H1 (cell line): ENCODE measurements at regions not wholly inside any gene's neighbourhood (a gene's known extent, or its start where the extent isn't known, plus 50 kb on each side); places are given as distances from the start of the nearest gene placed in this dataset.
"Not testable (repeated sequence)": the region's sequence is repeated elsewhere in the genome, so short reads cannot be mapped to it uniquely, and the experiment has no call there.

Experiments
- CTCF ChIA-PET: fragments of 300-600 bp; sonication (Branson Sonifier 250); formaldehyde crosslinking; loops from one replicate; lab custom pipeline; 2021; ENCODE audit not compliant: partially characterized antibody; lab: Charles Lee
- POLR2A ChIA-PET: fragments of 300-600 bp; sonication (Branson Sonifier 250); formaldehyde crosslinking; loops from one replicate; lab custom pipeline; 2021; ENCODE audit warnings: inconsistent platforms; ENCODE audit not compliant: partially characterized antibody; lab: Charles Lee
- DNase-seq, 2 experiments: peaks; one replicate each; pipeline versions ENCODE4 v3.0.0 to v3.0.0-alpha.2; 2010 to 2022; ENCODE audit warnings: low spot score in 2 of 2, low read depth in 1 of 2, mixed read lengths in 1 of 2
- FAIRE-seq: peaks from 2 replicates; lab custom pipeline; 2011; peaks lifted over from hg19 to GRCh38; lab: Jason Lieb, UNC
- H2AFZ ChIP-seq: 2 replicates; pipeline ENCODE4 v1.8.1; 2012; ENCODE audit warnings: low read length, inconsistent platforms
- H2AK5ac ChIP-seq: 2 replicates; pipeline ENCODE4 v1.6.1; 2013; ENCODE audit warnings: low read depth, low read length
- H2BK120ac ChIP-seq: replicated peaks from 2 replicates; pipeline ENCODE3; 2013; ENCODE audit warnings: low read depth, low read length, inconsistent platforms
- H2BK12ac ChIP-seq: 2 replicates; pipeline ENCODE4 v1.6.1; 2013; ENCODE audit warnings: low read depth, low read length
- H2BK15ac ChIP-seq: 2 replicates; pipeline ENCODE4 v1.6.1; 2013; ENCODE audit warnings: low read length
- H2BK20ac ChIP-seq: 2 replicates; pipeline ENCODE4 v1.6.1; 2013; ENCODE audit warnings: low read length
- H2BK5ac ChIP-seq: 2 replicates; pipeline ENCODE4 v1.6.1; 2013; ENCODE audit warnings: low read depth, low read length
- H3K14ac ChIP-seq: 2 replicates; pipeline ENCODE4 v1.6.1; 2013; ENCODE audit warnings: inconsistent platforms; ENCODE audit not compliant: insufficient read length
- H3K18ac ChIP-seq: 2 replicates; pipeline ENCODE4 v1.6.1; 2013; ENCODE audit warnings: low read length; ENCODE audit errors: extremely low read depth
- H3K23ac ChIP-seq: 2 replicates; pipeline ENCODE4 v1.6.1; 2013; ENCODE audit warnings: inconsistent platforms; ENCODE audit not compliant: insufficient read length
- H3K23me2 ChIP-seq: 2 replicates; pipeline ENCODE4 v1.6.1; 2013; ENCODE audit warnings: low read depth, low read length
- H3K27ac ChIP-seq: 2 replicates; pipeline ENCODE4 v1.6.1; 2011; ENCODE audit warnings: low read depth, low read length, inconsistent platforms
- H3K27me3 ChIP-seq, 4 experiments: replicated peaks in 1 of 4; 1 replicate in 1 of 4; 2 replicates in 3 of 4; pipeline versions ENCODE4 v1.6.1 to v1.8.1; 2011 to 2013; ENCODE audit warnings: low read length in 3 of 4, mild to moderate bottlenecking in 3 of 4, inconsistent platforms in 2 of 4, mixed read lengths in 2 of 4, moderate library complexity in 1 of 4; ENCODE audit not compliant: control insufficient read depth in 3 of 4, insufficient read depth in 3 of 4; ENCODE audit errors: extremely low read depth in 1 of 4
- H3K36me3 ChIP-seq, 4 experiments: 2 replicates each; pipeline versions ENCODE4 v1.6.1 to v1.8.1; 2011 to 2013; ENCODE audit warnings: mild to moderate bottlenecking in 4 of 4, low read length in 3 of 4, moderate library complexity in 2 of 4, control low read depth in 1 of 4, inconsistent platforms in 1 of 4; ENCODE audit not compliant: insufficient read depth in 4 of 4, control insufficient read depth in 2 of 4
- H3K4ac ChIP-seq: replicated peaks from 2 replicates; pipeline ENCODE3; 2013; ENCODE audit warnings: low read length, low read depth, mixed read lengths, inconsistent platforms; ENCODE audit not compliant: insufficient read length
- H3K4me1 ChIP-seq, 4 experiments: replicated peaks in 1 of 4; 1 replicate in 1 of 4; 2 replicates in 3 of 4; pipeline versions ENCODE4 v1.6.1 to v1.8.1; 2011 to 2013; ENCODE audit warnings: low read length in 3 of 4, inconsistent platforms in 2 of 4, mixed read lengths in 1 of 4; ENCODE audit not compliant: insufficient read depth in 4 of 4, control insufficient read depth in 3 of 4
- H3K4me2 ChIP-seq, 2 experiments: 2 replicates each; pipeline versions ENCODE4 v1.6.1 to v1.8.1; 2011 to 2013; ENCODE audit warnings: low read depth in 2 of 2, low read length in 2 of 2, control low read depth in 1 of 2, inconsistent platforms in 1 of 2, mild to moderate bottlenecking in 1 of 2; ENCODE audit not compliant: insufficient read depth in 1 of 2
- H3K4me3 ChIP-seq, 4 experiments: fragments of 200-600, 300-600 bp in 1 of 4; sonication (generic), shearing (Covaris generic), sonication (Bioruptor Twin) in 1 of 4; 2 replicates each; pipeline versions ENCODE4 v1.5.1 to v1.8.1; 2011 to 2016; ENCODE audit warnings: low read length in 4 of 4, low read depth in 3 of 4, control low read depth in 2 of 4, inconsistent platforms in 2 of 4, mild to moderate bottlenecking in 2 of 4, mixed read lengths in 1 of 4, moderate library complexity in 1 of 4; ENCODE audit not compliant: insufficient read depth in 2 of 4; ENCODE audit errors: extremely low read depth in 1 of 4
- H3K56ac ChIP-seq: replicated peaks from 2 replicates; pipeline ENCODE3; 2013; ENCODE audit warnings: low read depth, mild to moderate bottlenecking, mixed read lengths, low read length, inconsistent platforms; ENCODE audit not compliant: insufficient read length
- H3K79me1 ChIP-seq: 2 replicates; pipeline ENCODE4 v1.6.1; 2013; ENCODE audit warnings: low read depth, low read length, control low read depth
- H3K79me2 ChIP-seq, 2 experiments: 2 replicates each; pipeline versions ENCODE4 v1.6.1 to v1.8.1; 2012 to 2013; ENCODE audit warnings: low read length in 2 of 2, mild to moderate bottlenecking in 2 of 2, inconsistent platforms in 1 of 2; ENCODE audit not compliant: insufficient read depth in 2 of 2, control insufficient read depth in 1 of 2
- H3K9ac ChIP-seq, 4 experiments: replicated peaks in 1 of 4; 1 replicate in 1 of 4; 2 replicates in 3 of 4; pipeline versions ENCODE4 v1.6.1 to v1.8.1; 2011 to 2013; ENCODE audit warnings: low read depth in 3 of 4, low read length in 3 of 4, control low read depth in 2 of 4, mild to moderate bottlenecking in 2 of 4, moderate library complexity in 2 of 4, inconsistent platforms in 1 of 4; ENCODE audit errors: extremely low read depth in 1 of 4
- H3K9me3 ChIP-seq, 2 experiments: 2 replicates each; pipeline versions ENCODE4 v1.6.1 to v1.8.1; 2012 to 2013; ENCODE audit warnings: mild to moderate bottlenecking in 2 of 2, moderate library complexity in 2 of 2, control low read depth in 1 of 2, inconsistent platforms in 1 of 2, low read depth in 1 of 2, low read length in 1 of 2, mixed read lengths in 1 of 2; ENCODE audit not compliant: insufficient read depth in 2 of 2
- H4K20me1 ChIP-seq, 2 experiments: replicated peaks in 1 of 2; 2 replicates each; pipeline versions ENCODE3 to v1.8.1; 2011 to 2013; ENCODE audit warnings: inconsistent platforms in 2 of 2, low read length in 2 of 2, mild to moderate bottlenecking in 1 of 2; ENCODE audit not compliant: insufficient read depth in 2 of 2, control insufficient read depth in 1 of 2
- H4K5ac ChIP-seq: 2 replicates; pipeline ENCODE4 v1.6.1; 2013; ENCODE audit warnings: low read length, low read depth, mixed read lengths, inconsistent platforms; ENCODE audit not compliant: insufficient read length
- H4K8ac ChIP-seq: 2 replicates; pipeline ENCODE4 v1.8.0; 2013; ENCODE audit warnings: mild to moderate bottlenecking, moderate library complexity, low read length, inconsistent platforms; ENCODE audit not compliant: insufficient read depth; ENCODE audit errors: extremely low read depth
- H4K91ac ChIP-seq: replicated peaks from 2 replicates; pipeline ENCODE3; 2013; ENCODE audit warnings: low read length, mixed read lengths, inconsistent platforms; ENCODE audit not compliant: insufficient read length
- WGBS, 2 experiments: shearing (Covaris generic) in 1 of 2; methylation state at CpG; one replicate each; pipeline versions ENCODE4 v1.1.6 to v1.1.7; 2013 to 2015; ENCODE audit warnings: low lambda C conversion rate in 2 of 2, mixed read lengths in 2 of 2, inconsistent platforms in 1 of 2, low coverage in 1 of 2, missing lambda C conversion rate in 1 of 2; ENCODE audit not compliant: insufficient replicate concordance in 2 of 2, insufficient coverage in 1 of 2, insufficient read length in 1 of 2; ENCODE audit errors: extremely low coverage in 1 of 2, missing lambda C conversion rate in 1 of 2; 5-methylcytosine and 5-hydroxymethylcytosine counted together

DNA sequence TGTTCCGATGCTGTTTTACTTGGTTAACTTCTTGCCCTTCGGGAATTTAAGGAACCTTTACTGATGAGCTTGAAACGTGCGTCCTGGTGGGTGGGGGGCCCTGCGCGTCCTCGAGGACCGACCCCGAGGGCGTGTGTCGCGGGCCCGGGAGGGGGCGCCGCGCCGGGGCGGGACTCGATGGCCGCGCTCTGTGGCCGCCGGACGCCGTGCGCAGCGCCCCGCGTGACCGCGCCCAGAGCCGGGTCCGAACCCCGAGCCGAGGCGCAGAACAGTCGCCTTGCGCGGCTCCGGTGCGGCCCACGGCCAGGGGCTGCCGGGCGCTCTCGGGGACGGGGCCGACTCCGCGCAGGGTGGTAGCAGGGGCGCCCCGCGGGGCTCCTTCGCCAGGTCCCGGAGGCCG lies 4053.5 kb upstream of the TPTE start:
- H4K8ac ChIP-seq, FAIRE-seq, H3K18ac ChIP-seq, H3K14ac ChIP-seq, POLR2A ChIA-PET, H2BK12ac ChIP-seq, H4K20me1 ChIP-seq, H3K4me2 ChIP-seq, CTCF ChIA-PET, H2AFZ ChIP-seq, H2BK15ac ChIP-seq, H3K4ac ChIP-seq, H2BK5ac ChIP-seq, H2BK20ac ChIP-seq, H3K27me3 ChIP-seq, H3K4me3 ChIP-seq, H3K79me1 ChIP-seq, H3K4me1 ChIP-seq, H4K5ac ChIP-seq, H3K56ac ChIP-seq, H3K9me3 ChIP-seq, H3K23ac ChIP-seq, H2BK120ac ChIP-seq, H3K23me2 ChIP-seq, DNase-seq, H4K91ac ChIP-seq, H3K36me3 ChIP-seq, H3K27ac ChIP-seq, H3K79me2 ChIP-seq, H3K9ac ChIP-seq, H2AK5ac ChIP-seq: not testable (repeated sequence)
- WGBS, 2 experiments, result no CpG with 5 or more reads among the region's 55 CpGs

DNA sequence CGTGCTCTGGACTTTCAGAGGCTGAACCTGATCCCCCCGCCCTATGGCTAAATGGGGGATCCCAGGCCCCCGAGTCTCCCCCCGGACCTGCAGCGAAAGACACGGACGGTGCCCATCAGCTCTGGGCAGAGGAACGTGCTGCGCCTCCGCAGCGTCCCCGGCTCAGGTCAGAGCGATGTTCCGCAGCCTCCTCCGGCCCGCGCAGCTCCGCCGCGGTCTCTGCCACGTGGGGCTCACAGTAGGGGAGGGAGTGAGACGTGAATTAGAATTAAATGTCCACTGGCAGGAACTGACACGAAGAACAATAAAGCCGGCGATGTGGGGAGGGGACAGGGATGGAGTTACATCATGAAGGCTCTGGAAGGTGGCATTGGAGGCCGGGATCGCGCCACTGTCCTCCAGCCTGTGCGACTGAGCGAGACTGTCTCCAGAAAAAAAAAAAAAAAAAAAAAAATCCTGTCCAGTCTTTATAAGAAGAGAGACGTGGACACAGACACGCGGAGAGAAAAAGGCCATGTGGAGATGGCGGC lies 4053.0 kb upstream of the TPTE start:
- H4K5ac ChIP-seq, H3K79me2 ChIP-seq, H2BK12ac ChIP-seq, H4K8ac ChIP-seq, H2BK120ac ChIP-seq, POLR2A ChIA-PET, H3K23me2 ChIP-seq, DNase-seq, H3K4ac ChIP-seq, H3K18ac ChIP-seq, H2AFZ ChIP-seq, H3K23ac ChIP-seq, H3K9me3 ChIP-seq, H2BK5ac ChIP-seq, H3K56ac ChIP-seq, CTCF ChIA-PET, H3K4me1 ChIP-seq, H2BK20ac ChIP-seq, H3K14ac ChIP-seq, H2BK15ac ChIP-seq, H3K4me2 ChIP-seq, H4K91ac ChIP-seq, H3K9ac ChIP-seq, H3K27ac ChIP-seq, H3K27me3 ChIP-seq, H4K20me1 ChIP-seq, FAIRE-seq, H2AK5ac ChIP-seq, H3K36me3 ChIP-seq, H3K79me1 ChIP-seq: not testable (repeated sequence)
- H3K4me3 ChIP-seq, result peak overlapping the region in 1 of 4 experiments; percentile 18; a peak in 1 of 8 replicates
- WGBS, 2 experiments, result no CpG with 5 or more reads among the region's 34 CpGs
